ENCODE measurements at regions not wholly inside any gene's neighbourhood (a gene's known extent, or its start where the extent isn't known, plus 50 kb on each side); places are given as distances from the start of the nearest gene placed in this dataset.

DNA sequence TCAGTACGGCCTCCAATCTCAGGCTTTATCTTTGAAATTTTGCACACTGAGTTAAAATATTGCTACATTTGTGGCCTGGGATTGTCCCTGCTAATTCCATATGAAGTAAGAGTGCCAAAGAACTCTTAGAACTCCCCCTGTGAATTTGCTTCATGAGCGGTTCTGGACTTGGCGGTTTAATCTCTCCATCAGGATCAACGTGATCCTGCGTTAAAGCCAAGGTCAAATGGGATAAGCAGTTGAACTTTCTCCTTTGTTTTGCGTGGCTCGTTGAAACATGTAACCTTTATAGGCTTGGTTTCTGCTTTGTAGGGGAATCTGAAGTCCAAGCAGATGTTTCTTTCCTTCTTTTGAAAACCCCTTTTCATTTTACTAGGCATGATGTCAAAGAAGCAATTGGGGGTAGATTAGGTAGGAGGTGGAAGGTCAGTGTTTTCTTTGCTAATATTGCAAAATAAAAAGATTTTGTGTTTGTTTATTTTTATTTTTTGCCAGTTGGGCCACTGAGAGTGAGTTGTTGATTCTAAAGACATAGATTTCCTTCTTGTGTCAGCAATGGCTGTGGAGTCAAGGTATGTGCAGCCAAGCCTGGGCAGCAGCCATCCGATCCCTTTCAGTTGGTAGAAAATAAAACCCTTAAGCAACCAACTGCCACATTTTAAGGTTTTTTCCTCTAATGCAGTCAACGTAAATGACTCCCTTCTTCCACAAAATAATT is 390.8 kb downstream of the NNT start:
- intact Hi-C loops (cut with micrococcal nuclease; ENCODE audit: unreplicated experiment) (no loop called here), in situ Hi-C loops (cut with HindIII; ENCODE audit: low pct_unique_long_range_greater_than_20kb, low sequenced_read_pairs) (no loop called here)
- ChIA-PET CTCF (no interaction called here), POLR2A (no interaction called here)
- Histone ChIP-seq H3K4me1 (ENCODE audit: control insufficient read depth, insufficient read depth, low read length) (no peaks in the 10 kb centered on the region), H3K36me3 (ENCODE audit: control insufficient read depth, insufficient read depth, low read length) (no peaks in the 10 kb centered on the region), H3K27me3 (ENCODE audit: control insufficient read depth, insufficient read depth, low read length) (no peaks in the 10 kb centered on the region), H3K4me3 (ENCODE audit: low read depth in 2 of 2, low read length in 2 of 2) (no peak overlapping the region), H3K9me3 (ENCODE audit: control insufficient read depth, insufficient read depth, low read depth, low read length) (0 out of 2 replicates have a peak, but pooled peaks cover 2% of the 10 kb centered on the region), H3K27ac (ENCODE audit: low read length) (no peak overlapping the region)
- BruUV-seq (replicated peaks): no TSS peak
- no peak for TF ChIP-seq SIN3A (IDR thresholded peaks at IDR 0.05; ENCODE audit: borderline replicate concordance, insufficient read depth, low read depth, low read length)
- TF ChIP-seq, protein P1, sequence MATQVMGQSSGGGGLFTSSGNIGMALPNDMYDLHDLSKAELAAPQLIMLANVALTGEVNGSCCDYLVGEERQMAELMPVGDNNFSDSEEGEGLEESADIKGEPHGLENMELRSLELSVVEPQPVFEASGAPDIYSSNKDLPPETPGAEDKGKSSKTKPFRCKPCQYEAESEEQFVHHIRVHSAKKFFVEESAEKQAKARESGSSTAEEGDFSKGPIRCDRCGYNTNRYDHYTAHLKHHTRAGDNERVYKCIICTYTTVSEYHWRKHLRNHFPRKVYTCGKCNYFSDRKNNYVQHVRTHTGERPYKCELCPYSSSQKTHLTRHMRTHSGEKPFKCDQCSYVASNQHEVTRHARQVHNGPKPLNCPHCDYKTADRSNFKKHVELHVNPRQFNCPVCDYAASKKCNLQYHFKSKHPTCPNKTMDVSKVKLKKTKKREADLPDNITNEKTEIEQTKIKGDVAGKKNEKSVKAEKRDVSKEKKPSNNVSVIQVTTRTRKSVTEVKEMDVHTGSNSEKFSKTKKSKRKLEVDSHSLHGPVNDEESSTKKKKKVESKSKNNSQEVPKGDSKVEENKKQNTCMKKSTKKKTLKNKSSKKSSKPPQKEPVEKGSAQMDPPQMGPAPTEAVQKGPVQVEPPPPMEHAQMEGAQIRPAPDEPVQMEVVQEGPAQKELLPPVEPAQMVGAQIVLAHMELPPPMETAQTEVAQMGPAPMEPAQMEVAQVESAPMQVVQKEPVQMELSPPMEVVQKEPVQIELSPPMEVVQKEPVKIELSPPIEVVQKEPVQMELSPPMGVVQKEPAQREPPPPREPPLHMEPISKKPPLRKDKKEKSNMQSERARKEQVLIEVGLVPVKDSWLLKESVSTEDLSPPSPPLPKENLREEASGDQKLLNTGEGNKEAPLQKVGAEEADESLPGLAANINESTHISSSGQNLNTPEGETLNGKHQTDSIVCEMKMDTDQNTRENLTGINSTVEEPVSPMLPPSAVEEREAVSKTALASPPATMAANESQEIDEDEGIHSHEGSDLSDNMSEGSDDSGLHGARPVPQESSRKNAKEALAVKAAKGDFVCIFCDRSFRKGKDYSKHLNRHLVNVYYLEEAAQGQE (IDR thresholded peaks at IDR 0.05; ENCODE audit: insufficient read depth in 1 of 2, low read depth in 2 of 2, low read length in 1 of 2): no peak
- no peak for TF ChIP-seq POLR2AphosphoS5 (IDR thresholded peaks at IDR 0.05; ENCODE audit: low read depth, low read length)
- no peak for TF ChIP-seq TCF7L2 (IDR thresholded peaks at IDR 0.05; ENCODE audit: low read depth, low read length)
- no peak for TF ChIP-seq CTCF (IDR thresholded peaks at IDR 0.05)
- DNase-seq (ENCODE audit: low read depth, low spot score) (no peak), ATAC-seq (no peak)

- intact Hi-C loops (cut with micrococcal nuclease; ENCODE audit: unreplicated experiment) (no loop called here), in situ Hi-C loops (cut with HindIII; ENCODE audit: low pct_unique_long_range_greater_than_20kb, low sequenced_read_pairs) (no loop called here)
- Histone ChIP-seq H3K4me3 (ENCODE audit: low read depth in 2 of 2, low read length in 2 of 2) (no peak overlapping the region), H3K27ac (ENCODE audit: low read length) (no peak overlapping the region), H3K27me3 (ENCODE audit: control insufficient read depth, insufficient read depth, low read length) (no peaks in the 10 kb centered on the region), H3K9me3 (ENCODE audit: control insufficient read depth, insufficient read depth, low read depth, low read length) (no peaks in the 10 kb centered on the region), H3K36me3 (ENCODE audit: control insufficient read depth, insufficient read depth, low read length) (no peaks in the 10 kb centered on the region), H3K4me1 (ENCODE audit: control insufficient read depth, insufficient read depth, low read length) (no peaks in the 10 kb centered on the region)
- TF ChIP-seq CTCF (IDR thresholded peaks at IDR 0.05): no peak
- TF ChIP-seq, protein P1 (IDR thresholded peaks at IDR 0.05; ENCODE audit: insufficient read depth in 1 of 2, low read depth in 2 of 2, low read length in 1 of 2): no peak
- TF ChIP-seq POLR2AphosphoS5 (IDR thresholded peaks at IDR 0.05; ENCODE audit: low read depth, low read length): no peak
- no peak for TF ChIP-seq SIN3A (IDR thresholded peaks at IDR 0.05; ENCODE audit: borderline replicate concordance, insufficient read depth, low read depth, low read length)
- no peak for TF ChIP-seq TCF7L2 (IDR thresholded peaks at IDR 0.05; ENCODE audit: low read depth, low read length)
- no peak for DNase-seq (ENCODE audit: low read depth, low spot score)
- BruUV-seq (replicated peaks): no TSS peak
- ChIA-PET POLR2A (no interaction called here), CTCF (no interaction called here)
- ATAC-seq: no peak
These were observed 382.4 kb downstream of the NNT start for GRCh38 chr5:43985411-43985810.
